SK-N-SH (cell line): ENCODE measurements at regions not wholly inside any gene's neighbourhood (a gene's known extent, or its start where the extent isn't known, plus 50 kb on each side); places are given as distances from the start of the nearest gene placed in this dataset.

Experiments used
- FOXJ3 ChIP-seq: sonication (generic); formaldehyde crosslinking; IDR thresholded peaks from 2 replicates; pipeline ENCODE4 v1.5.1; 2020; ENCODE audit warnings: mild to moderate bottlenecking, missing genetic modification reagents
- REST ChIP-seq: IDR thresholded peaks from 2 replicates; pipeline ENCODE4 v1.6.1; 2012; ENCODE audit warnings: mild to moderate bottlenecking, low read depth, low read length, moderate library complexity

GRCh38 chr1:90507173-90507572, 209.9 kb downstream of the BARHL2 start:
- no peak for TF ChIP-seq FOXJ3
- no peak for TF ChIP-seq REST
